Nephron (organoid): ENCODE measurements at regions not wholly inside any gene's neighbourhood (a gene's known extent, or its start where the extent isn't known, plus 50 kb on each side); places are given as distances from the start of the nearest gene placed in this dataset.

ENCODE experiments used
- H3K27ac Mint-ChIP-seq, 3 experiments: 2 replicates each; pipeline ENCODE4 v1.8.0; 2020; ENCODE audit warnings: mixed read lengths in 3 of 3, mild to moderate bottlenecking in 2 of 3, moderate library complexity in 1 of 3
- H3K27me3 Mint-ChIP-seq: 2 replicates; pipeline ENCODE4 v1.8.0; 2021; ENCODE audit warnings: low read depth, mild to moderate bottlenecking, moderate library complexity, mixed read lengths
- H3K36me3 Mint-ChIP-seq: 2 replicates; pipeline ENCODE4 v1.8.0; 2020; ENCODE audit warnings: low read depth, mixed read lengths
- H3K4me1 Mint-ChIP-seq: 2 replicates; pipeline ENCODE4 v1.8.0; 2020; ENCODE audit warnings: mixed read lengths
- H3K4me3 Mint-ChIP-seq, 3 experiments: 2 replicates each; pipeline ENCODE4 v1.8.0; 2020; ENCODE audit warnings: mild to moderate bottlenecking in 3 of 3, mixed read lengths in 3 of 3, moderate library complexity in 2 of 3
- H3K9me3 Mint-ChIP-seq: 2 replicates; pipeline ENCODE4 v1.8.0; 2020; ENCODE audit warnings: mixed read lengths
- TF ChIP-seq, protein P1 (sequence below), 3 experiments: fragments of 200-600 bp; sonication (generic); IDR thresholded peaks; one replicate each; pipeline ENCODE4 v1.5.0; 2021; ENCODE audit warnings: antibody characterized with exemption in 3 of 3; ENCODE audit not compliant: unreplicated experiment in 3 of 3

DNA sequence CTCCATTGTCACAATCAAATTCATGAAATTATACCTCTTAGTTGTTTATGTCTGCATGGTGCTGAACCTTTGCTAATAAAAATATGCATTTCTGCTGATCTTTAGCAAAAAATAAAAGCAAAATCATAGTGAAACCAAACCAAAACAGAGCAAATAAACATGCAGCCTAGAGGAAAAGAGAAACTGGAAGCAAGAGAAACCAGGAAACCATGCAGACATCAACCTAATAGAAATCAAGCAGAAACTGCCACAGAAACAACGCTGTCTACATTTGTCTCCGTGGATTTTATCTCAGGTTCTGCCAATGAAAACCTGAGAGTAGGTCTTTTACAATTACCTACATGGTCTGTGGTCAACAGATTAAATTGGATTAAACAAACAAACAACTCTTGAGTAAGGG is 173.7 kb downstream of the SYT10 start:
- Mint-ChIP-seq H3K27me3 (no peaks in the 10 kb centered on the region), H3K4me3 (peak overlapping the region in 1 of 3 experiments; percentile 13), H3K9me3 (no peaks in the 10 kb centered on the region), H3K27ac (peak overlapping the region; percentile 94 to 97 (median 96)), H3K36me3 (no peaks in the 10 kb centered on the region), H3K4me1 (peaks cover 26% of the 10 kb centered on the region)
- TF ChIP-seq, protein P1, sequence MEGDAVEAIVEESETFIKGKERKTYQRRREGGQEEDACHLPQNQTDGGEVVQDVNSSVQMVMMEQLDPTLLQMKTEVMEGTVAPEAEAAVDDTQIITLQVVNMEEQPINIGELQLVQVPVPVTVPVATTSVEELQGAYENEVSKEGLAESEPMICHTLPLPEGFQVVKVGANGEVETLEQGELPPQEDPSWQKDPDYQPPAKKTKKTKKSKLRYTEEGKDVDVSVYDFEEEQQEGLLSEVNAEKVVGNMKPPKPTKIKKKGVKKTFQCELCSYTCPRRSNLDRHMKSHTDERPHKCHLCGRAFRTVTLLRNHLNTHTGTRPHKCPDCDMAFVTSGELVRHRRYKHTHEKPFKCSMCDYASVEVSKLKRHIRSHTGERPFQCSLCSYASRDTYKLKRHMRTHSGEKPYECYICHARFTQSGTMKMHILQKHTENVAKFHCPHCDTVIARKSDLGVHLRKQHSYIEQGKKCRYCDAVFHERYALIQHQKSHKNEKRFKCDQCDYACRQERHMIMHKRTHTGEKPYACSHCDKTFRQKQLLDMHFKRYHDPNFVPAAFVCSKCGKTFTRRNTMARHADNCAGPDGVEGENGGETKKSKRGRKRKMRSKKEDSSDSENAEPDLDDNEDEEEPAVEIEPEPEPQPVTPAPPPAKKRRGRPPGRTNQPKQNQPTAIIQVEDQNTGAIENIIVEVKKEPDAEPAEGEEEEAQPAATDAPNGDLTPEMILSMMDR (IDR thresholded peaks at IDR 0.05; ENCODE audit: unreplicated experiment in 3 of 3), result no peak

DNA sequence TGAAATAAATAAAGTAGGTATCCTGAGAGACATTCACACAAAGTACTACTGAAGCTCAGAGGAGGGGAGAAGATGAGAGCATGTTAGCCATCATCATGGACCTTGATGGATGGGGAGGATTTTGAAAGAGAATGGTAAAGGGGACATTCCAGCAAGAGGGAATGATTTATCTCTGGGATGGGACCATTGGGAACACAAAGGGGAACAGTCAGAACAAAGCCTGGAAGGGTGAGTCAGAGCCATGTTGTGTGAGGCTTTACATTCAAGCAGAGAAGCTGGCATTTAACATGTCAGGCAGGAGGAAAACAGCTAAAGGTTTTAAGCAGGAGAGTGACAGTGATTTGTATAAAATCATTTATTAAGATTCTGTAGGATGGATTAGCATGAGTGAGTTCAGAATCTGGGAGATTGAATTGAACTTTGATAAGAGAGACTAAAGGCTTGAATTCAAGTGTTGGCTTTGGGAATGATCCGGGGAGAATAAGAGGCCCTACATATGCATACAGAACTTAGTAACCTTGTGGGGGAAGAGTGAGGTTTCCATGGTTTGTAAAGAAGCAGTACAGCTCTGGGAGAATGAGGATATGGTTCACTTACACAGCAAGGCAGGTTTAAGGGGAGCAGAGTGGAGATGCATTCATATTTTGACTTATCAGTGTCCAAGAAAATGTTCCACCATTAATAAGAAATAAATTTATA is 174.4 kb downstream of the SYT10 start:
- Mint-ChIP-seq H3K4me3 (no peak overlapping the region), H3K27me3 (no peaks in the 10 kb centered on the region), H3K4me1 (peaks cover 26% of the 10 kb centered on the region), H3K9me3 (no peaks in the 10 kb centered on the region), H3K27ac (peak overlapping the region; percentile 94 to 97 (median 96)), H3K36me3 (no peaks in the 10 kb centered on the region)
- TF ChIP-seq, protein P1 (IDR thresholded peaks at IDR 0.05; ENCODE audit: unreplicated experiment in 3 of 3), result no peak

DNA sequence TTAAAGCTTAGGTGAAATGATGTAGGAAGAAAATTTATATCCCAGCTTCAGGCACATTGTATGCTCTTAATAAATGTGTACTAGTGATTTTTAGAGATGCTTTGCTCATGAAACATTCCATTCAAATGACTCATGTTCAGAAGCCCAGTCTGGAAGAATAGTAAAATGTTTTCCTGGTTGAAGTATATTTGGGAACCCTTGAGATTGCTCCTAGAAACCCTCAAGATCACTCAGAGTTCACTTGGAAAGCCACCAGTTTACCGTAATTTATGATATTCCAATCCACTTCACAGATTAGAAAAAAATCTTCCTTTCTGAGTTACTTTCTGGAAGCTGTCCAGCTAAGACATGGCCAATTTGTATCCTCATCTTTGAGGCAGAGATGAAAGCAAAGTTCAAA is 186.4 kb downstream of the SYT10 start:
- TF ChIP-seq, protein P1 (IDR thresholded peaks at IDR 0.05; ENCODE audit: unreplicated experiment in 3 of 3), result no peak
- Mint-ChIP-seq H3K27me3 (no peaks in the 10 kb centered on the region), H3K27ac (peak overlapping the region; percentile 96 to 99 (median 99)), H3K4me1 (peaks cover 34% of the 10 kb centered on the region), H3K9me3 (no peaks in the 10 kb centered on the region), H3K36me3 (no peaks in the 10 kb centered on the region), H3K4me3 (no peak overlapping the region)

DNA sequence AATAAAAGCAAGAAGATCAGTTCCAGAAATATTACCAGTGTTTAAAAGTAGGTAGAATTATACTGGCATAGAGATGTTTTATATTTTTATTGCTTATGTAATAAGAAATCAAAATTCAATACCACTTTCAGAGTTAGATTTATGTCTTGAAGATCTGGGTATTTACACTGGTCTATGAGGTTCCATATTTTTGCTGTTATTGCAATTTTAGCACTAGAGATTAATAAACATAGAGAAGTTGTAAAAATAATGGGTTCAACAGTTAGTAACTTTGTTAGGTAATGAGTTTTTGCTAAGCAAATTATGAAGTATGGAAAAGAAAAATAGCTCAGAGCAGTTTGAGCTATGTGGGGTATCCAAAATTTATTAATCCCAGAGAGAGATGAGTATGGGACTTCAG is 188.1 kb downstream of the SYT10 start:
- Mint-ChIP-seq H3K4me3 (no peak overlapping the region), H3K27ac (peak overlapping the region; percentile 37 to 99 (median 96)), H3K36me3 (no peaks in the 10 kb centered on the region), H3K27me3 (peaks cover 3% of the 10 kb centered on the region), H3K4me1 (peaks cover 28% of the 10 kb centered on the region), H3K9me3 (no peaks in the 10 kb centered on the region)
- TF ChIP-seq, protein P1 (IDR thresholded peaks at IDR 0.05; ENCODE audit: unreplicated experiment in 3 of 3), result no peak

DNA sequence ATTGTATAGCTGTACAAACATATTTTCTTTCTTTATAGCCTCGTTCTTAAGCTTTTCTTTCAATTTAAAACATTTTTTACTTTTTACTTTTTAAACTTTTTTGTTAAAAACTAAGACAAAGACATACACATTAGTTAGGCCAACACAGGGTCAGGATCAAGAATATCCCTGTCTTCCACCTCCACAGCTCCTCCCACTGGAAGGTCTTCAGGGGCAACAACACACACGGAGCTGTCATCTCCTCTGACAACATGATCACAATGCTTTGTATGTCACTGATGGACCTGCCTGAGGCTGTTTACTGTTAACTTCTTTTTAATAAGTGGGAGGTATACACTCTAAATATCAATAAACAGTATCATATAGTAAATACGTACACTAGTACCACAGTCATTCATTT is 191.3 kb downstream of the SYT10 start:
- Mint-ChIP-seq H3K27me3 (peaks cover 3% of the 10 kb centered on the region), H3K4me3 (no peak overlapping the region), H3K9me3 (peaks cover 10% of the 10 kb centered on the region), H3K27ac (peak overlapping the region in 2 of 3 experiments; percentile 67 to 85), H3K36me3 (no peaks in the 10 kb centered on the region), H3K4me1 (peaks cover 25% of the 10 kb centered on the region)
- TF ChIP-seq, protein P1 (IDR thresholded peaks at IDR 0.05; ENCODE audit: unreplicated experiment in 3 of 3), result no peak

DNA sequence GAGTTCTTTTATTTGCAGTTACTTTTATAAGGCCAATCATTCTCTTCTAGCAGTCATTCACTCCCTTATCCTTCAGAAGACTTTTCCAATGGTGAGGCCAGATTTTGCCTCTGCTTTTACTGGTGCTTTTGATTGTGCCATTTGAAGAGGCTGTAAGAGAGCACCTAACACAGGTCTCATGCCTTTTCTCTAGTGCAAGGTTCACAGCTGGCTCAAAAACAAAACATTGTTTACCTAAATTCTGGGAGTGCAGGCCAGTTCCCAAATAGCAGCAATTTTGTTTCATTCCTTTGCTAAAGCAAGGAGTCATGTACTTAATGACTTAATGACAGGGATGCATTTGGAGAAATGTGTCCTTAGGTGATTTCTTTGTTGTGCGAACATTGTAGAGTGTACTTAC is 192.0 kb downstream of the SYT10 start:
- Mint-ChIP-seq H3K36me3 (no peaks in the 10 kb centered on the region), H3K9me3 (peaks cover 10% of the 10 kb centered on the region), H3K27ac (peak overlapping the region; percentile 78 to 97 (median 96)), H3K27me3 (peaks cover 3% of the 10 kb centered on the region), H3K4me3 (no peak overlapping the region), H3K4me1 (peaks cover 18% of the 10 kb centered on the region)
- TF ChIP-seq, protein P1 (IDR thresholded peaks at IDR 0.05; ENCODE audit: unreplicated experiment in 3 of 3), result no peak
